Parathyroid adenoma (tissue), 2 donors: ENCODE measurements at regions not wholly inside any gene's neighbourhood (a gene's known extent, or its start where the extent isn't known, plus 50 kb on each side); places are given as distances from the start of the nearest gene placed in this dataset.

Source experiments
- H2AFZ ChIP-seq: fragments of 300-600 bp; sonication (generic); one replicate; pipeline ENCODE4 v1.7.0; 2017; ENCODE audit warnings: antibody characterized with exemption, mild to moderate bottlenecking
- H3K27ac ChIP-seq: fragments of 300-600 bp; sonication (generic); one replicate; pipeline ENCODE4 v1.7.0; 2017
- H3K27me3 ChIP-seq: fragments of 300-600 bp; sonication (generic); one replicate; pipeline ENCODE4 v1.7.0; 2017; ENCODE audit warnings: low read length; ENCODE audit not compliant: control insufficient read depth, insufficient read depth
- H3K36me3 ChIP-seq: fragments of 300-600 bp; sonication (generic); one replicate; pipeline ENCODE4 v1.7.0; 2017; ENCODE audit warnings: low read length; ENCODE audit not compliant: control insufficient read depth, insufficient read depth
- H3K4me1 ChIP-seq: fragments of 300-600 bp; sonication (generic); one replicate; pipeline ENCODE4 v1.7.0; 2017; ENCODE audit warnings: control low read depth
- H3K4me2 ChIP-seq: fragments of 300-600 bp; sonication (generic); one replicate; pipeline ENCODE4 v1.7.0; 2017; ENCODE audit warnings: low read length
- H3K4me3 ChIP-seq: fragments of 300-600 bp; sonication (generic); one replicate; pipeline ENCODE4 v1.7.0; 2017; ENCODE audit warnings: low read depth, low read length
- H3K79me2 ChIP-seq: fragments of 300-600 bp; sonication (generic); one replicate; pipeline ENCODE4 v1.7.0; 2017; ENCODE audit warnings: control low read depth
- H3K9ac ChIP-seq: fragments of 300-600 bp; sonication (generic); one replicate; pipeline ENCODE4 v1.7.0; 2017; ENCODE audit warnings: mild to moderate bottlenecking
- H3K9me3 ChIP-seq: fragments of 300-600 bp; sonication (generic); one replicate; pipeline ENCODE4 v1.7.0; 2017; ENCODE audit warnings: low read length; ENCODE audit not compliant: control insufficient read depth
- TF ChIP-seq, protein P1 (sequence below): fragments of 300-600 bp; sonication (generic); IDR thresholded peaks from one replicate; pipeline ENCODE4 v1.7.0; 2017; ENCODE audit warnings: antibody characterized with exemption, mild to moderate bottlenecking
- donor health status: primary hyperparathyroidism.

DNA sequence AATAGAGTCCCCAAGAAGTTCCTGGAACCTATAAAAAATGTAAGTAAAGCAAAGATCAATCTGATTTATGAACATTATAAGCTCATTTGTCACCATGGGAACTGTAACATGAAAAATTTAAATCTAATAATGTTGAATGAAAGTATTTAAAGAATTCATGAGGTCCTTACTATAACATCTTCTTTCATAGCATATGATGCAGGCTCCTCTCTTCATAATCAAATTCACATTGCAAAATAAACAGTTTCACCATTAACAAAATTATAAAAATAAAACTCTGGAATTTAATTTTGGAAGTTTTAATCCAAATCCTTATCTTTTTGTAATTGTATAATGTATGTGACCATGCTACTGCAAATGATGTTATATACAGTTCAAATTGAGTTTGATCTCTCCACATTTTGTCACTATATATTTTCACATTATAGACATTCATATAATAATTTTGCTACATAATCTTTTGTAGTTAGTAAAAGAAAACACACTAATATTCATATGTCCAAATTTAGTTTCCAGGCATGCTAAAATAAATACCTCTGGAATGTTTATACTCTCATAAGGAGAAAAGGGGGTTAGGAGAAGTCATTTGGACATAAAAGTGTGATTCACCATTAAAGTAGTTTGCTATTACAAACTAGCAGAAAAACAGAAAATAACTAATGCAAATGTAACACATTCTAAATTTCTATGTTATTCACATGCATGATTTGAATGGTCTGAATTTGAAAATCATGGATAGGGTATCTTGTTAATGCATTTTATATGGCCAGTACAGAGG lies 954.1 kb downstream of the DSC3 start:
- TF ChIP-seq, protein P1, sequence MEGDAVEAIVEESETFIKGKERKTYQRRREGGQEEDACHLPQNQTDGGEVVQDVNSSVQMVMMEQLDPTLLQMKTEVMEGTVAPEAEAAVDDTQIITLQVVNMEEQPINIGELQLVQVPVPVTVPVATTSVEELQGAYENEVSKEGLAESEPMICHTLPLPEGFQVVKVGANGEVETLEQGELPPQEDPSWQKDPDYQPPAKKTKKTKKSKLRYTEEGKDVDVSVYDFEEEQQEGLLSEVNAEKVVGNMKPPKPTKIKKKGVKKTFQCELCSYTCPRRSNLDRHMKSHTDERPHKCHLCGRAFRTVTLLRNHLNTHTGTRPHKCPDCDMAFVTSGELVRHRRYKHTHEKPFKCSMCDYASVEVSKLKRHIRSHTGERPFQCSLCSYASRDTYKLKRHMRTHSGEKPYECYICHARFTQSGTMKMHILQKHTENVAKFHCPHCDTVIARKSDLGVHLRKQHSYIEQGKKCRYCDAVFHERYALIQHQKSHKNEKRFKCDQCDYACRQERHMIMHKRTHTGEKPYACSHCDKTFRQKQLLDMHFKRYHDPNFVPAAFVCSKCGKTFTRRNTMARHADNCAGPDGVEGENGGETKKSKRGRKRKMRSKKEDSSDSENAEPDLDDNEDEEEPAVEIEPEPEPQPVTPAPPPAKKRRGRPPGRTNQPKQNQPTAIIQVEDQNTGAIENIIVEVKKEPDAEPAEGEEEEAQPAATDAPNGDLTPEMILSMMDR = no peak
- H3K27me3 ChIP-seq = no peaks in the 10 kb centered on the region
- H3K9me3 ChIP-seq = no peaks in the 10 kb centered on the region
- no peak overlapping the region for H3K4me3 ChIP-seq
- H3K4me2 ChIP-seq = no peak overlapping the region
- no peaks in the 10 kb centered on the region for H3K36me3 ChIP-seq
- no peaks in the 10 kb centered on the region for H3K4me1 ChIP-seq
- no peaks in the 10 kb centered on the region for H3K79me2 ChIP-seq
- no peak overlapping the region for H2AFZ ChIP-seq
- no peak overlapping the region for H3K9ac ChIP-seq
- no peak overlapping the region for H3K27ac ChIP-seq

DNA sequence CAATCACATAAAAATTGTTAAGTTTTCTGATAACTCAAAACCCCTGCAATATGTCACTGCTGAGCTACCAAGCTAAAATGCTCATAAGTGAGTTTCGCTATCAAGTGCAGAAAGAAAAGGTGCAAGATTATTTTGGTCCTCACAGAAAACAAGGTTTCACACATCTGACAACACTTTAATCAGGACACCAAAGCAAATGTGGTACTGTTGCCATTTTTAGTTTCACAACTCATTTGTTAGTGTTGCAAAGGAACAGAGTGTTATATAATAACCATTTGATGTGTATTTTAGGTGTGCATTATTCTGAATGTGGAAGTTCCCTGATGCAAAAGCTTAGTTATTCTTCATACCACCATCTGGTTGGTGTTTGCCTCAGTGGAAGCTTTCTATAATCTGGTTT lies 956.2 kb downstream of the DSC3 start:
- H2AFZ ChIP-seq = no peak overlapping the region
- H3K36me3 ChIP-seq = no peaks in the 10 kb centered on the region
- TF ChIP-seq, protein P1 = no peak

DNA sequence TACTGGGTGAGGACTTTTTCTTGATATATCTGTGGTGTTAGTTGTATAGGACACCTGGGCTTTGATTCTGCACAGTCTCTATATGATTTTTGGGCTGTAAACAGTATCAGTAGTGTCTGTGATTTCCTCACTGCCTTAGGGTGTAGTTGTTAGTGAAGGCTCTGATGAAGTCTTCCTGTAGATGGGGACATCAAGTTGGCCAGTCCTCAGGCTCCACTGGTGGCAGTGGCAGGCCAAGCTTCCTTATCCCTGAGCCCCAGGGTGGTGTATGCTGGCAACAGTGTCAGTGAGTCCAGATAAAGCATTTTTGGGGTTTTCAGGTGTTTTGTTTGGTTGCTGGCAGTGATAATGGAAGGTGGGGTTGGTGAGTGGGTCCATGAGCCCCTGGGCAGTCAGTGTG lies 961.4 kb downstream of the DSC3 start:
- TF ChIP-seq, protein P1 = no peak
- Histone ChIP-seq H3K79me2 (no peaks in the 10 kb centered on the region), H3K4me3 (no peak overlapping the region), H2AFZ (no peak overlapping the region), H3K4me1 (no peaks in the 10 kb centered on the region), H3K27me3 (no peaks in the 10 kb centered on the region), H3K4me2 (no peak overlapping the region), H3K9me3 (no peaks in the 10 kb centered on the region), H3K9ac (no peak overlapping the region), H3K27ac (no peak overlapping the region), H3K36me3 (no peaks in the 10 kb centered on the region)

More for the DNA sequence above, 956.2 kb downstream of the DSC3 start:
- H3K79me2 ChIP-seq = no peaks in the 10 kb centered on the region
- H3K9me3 ChIP-seq = no peaks in the 10 kb centered on the region
- no peaks in the 10 kb centered on the region for H3K27me3 ChIP-seq
- H3K9ac ChIP-seq = no peak overlapping the region
- H3K4me1 ChIP-seq = no peaks in the 10 kb centered on the region
- H3K27ac ChIP-seq = no peak overlapping the region
- H3K4me3 ChIP-seq = no peak overlapping the region
- no peak overlapping the region for H3K4me2 ChIP-seq

DNA sequence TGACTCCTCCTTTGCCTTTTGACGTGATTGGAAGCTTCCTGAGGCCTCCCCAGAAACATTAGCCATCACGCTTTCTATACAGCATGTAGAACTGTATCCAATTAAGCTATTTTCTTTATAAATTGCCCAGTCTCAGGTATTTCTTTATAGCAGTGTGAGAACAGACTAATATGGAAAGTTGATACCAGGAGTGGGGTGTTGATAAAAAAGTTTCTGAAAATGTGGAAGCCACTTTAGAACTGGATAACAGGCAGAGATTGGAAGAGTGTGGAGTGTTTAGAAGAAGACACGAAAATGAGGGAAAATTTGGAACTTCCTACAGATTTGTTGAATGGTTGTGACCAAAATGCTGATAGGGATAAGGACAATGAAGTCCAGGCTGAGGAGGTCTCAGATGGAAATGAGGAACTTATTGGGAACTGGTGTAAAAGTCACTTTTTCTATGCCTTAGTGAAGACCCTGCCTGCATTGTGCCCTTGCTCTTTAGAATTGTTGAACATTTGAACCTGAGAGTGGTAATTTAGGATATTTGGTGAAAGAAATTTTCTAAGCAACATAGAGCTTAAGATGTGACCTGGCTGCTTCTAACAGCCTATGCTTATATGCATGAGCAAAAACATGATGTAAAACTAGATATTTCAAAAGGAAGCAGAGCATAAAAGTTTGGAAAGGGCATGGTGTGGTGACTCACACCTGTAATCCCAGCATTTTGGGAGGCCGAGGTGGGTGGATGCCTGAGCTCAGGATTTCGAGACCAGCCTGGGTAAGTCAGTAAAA lies 969.7 kb downstream of the DSC3 start:
- no peaks in the 10 kb centered on the region for H3K36me3 ChIP-seq
- no peak overlapping the region for H3K4me3 ChIP-seq
- H2AFZ ChIP-seq = no peak overlapping the region
- no peaks in the 10 kb centered on the region for H3K9me3 ChIP-seq
- H3K27ac ChIP-seq = no peak overlapping the region
- no peak overlapping the region for H3K4me2 ChIP-seq
- H3K9ac ChIP-seq = no peak overlapping the region
- no peaks in the 10 kb centered on the region for H3K27me3 ChIP-seq
- TF ChIP-seq, protein P1 = no peak
- no peaks in the 10 kb centered on the region for H3K4me1 ChIP-seq
- no peaks in the 10 kb centered on the region for H3K79me2 ChIP-seq
